ENCODE measurements at regions not wholly inside any gene's neighbourhood (a gene's known extent, or its start where the extent isn't known, plus 50 kb on each side); places are given as distances from the start of the nearest gene placed in this dataset.

GRCh38 chr10:8233049-8233448, 178.6 kb downstream of the GATA3 start:
- DNase-seq (ENCODE audit: low read depth): no peak

- no peak for DNase-seq (ENCODE audit: low read depth)
Measured at GRCh38 chr10:8233832-8234259, 179.4 kb downstream of the GATA3 start.

GRCh38 chr10:8235253-8236027, 181.0 kb downstream of the GATA3 start:
- DNase-seq (ENCODE audit: low read depth): no peak

- DNase-seq (ENCODE audit: low read depth): no peak
Measured at GRCh38 chr10:8238986-8239385, 184.5 kb downstream of the GATA3 start.

- no peak for DNase-seq (ENCODE audit: low read depth)
Measured at GRCh38 chr10:8240861-8241260, 186.4 kb downstream of the GATA3 start.

GRCh38 chr10:8242295-8242872, 187.9 kb downstream of the GATA3 start:
- DNase-seq (ENCODE audit: low read depth): no peak

GRCh38 chr10:8245131-8245813, 190.8 kb downstream of the GATA3 start:
- DNase-seq (ENCODE audit: low read depth): no peak

GRCh38 chr10:8245814-8246142, 191.3 kb downstream of the GATA3 start:
- no peak for DNase-seq (ENCODE audit: low read depth)

GRCh38 chr10:8246548-8246947, 192.1 kb downstream of the GATA3 start:
- no peak for DNase-seq (ENCODE audit: low read depth)

GRCh38 chr10:8247191-8247590, 192.7 kb downstream of the GATA3 start:
- DNase-seq (ENCODE audit: low read depth): no peak

- DNase-seq (ENCODE audit: low read depth): no peak
Measured at GRCh38 chr10:8248868-8249267, 194.4 kb downstream of the GATA3 start.

GRCh38 chr10:8254350-8254749, 199.9 kb downstream of the GATA3 start:
- DNase-seq (ENCODE audit: low read depth): no peak

GRCh38 chr10:8255301-8255700, 200.8 kb downstream of the GATA3 start:
- DNase-seq (ENCODE audit: low read depth): no peak

- no peak for DNase-seq (ENCODE audit: low read depth)
Measured at GRCh38 chr10:8260645-8261044, 206.2 kb downstream of the GATA3 start.

- no peak for DNase-seq (ENCODE audit: low read depth)
Measured at GRCh38 chr10:8262317-8262716, 207.8 kb downstream of the GATA3 start.

- DNase-seq (ENCODE audit: low read depth): no peak
Measured at GRCh38 chr10:8269976-8270375, 215.5 kb downstream of the GATA3 start.

GRCh38 chr10:8272794-8273425, 218.4 kb downstream of the GATA3 start:
- no peak for DNase-seq (ENCODE audit: low read depth)

- DNase-seq (ENCODE audit: low read depth): no peak
Measured at GRCh38 chr10:8273749-8274148, 219.3 kb downstream of the GATA3 start.

- DNase-seq (ENCODE audit: low read depth): no peak
Measured at GRCh38 chr10:8275911-8276310, 221.4 kb downstream of the GATA3 start.

GRCh38 chr10:8278099-8278498, 223.6 kb downstream of the GATA3 start:
- no peak for DNase-seq (ENCODE audit: low read depth)

GRCh38 chr10:8279598-8279997, 225.1 kb downstream of the GATA3 start:
- DNase-seq (ENCODE audit: low read depth): no peak

GRCh38 chr10:8280946-8281345, 226.5 kb downstream of the GATA3 start:
- DNase-seq (ENCODE audit: low read depth): no peak

GRCh38 chr10:8282340-8282739, 227.9 kb downstream of the GATA3 start:
- no peak for DNase-seq (ENCODE audit: low read depth)
